CD4-positive, alpha-beta T cell (primary cell): ENCODE measurements at regions not wholly inside any gene's neighbourhood (a gene's known extent, or its start where the extent isn't known, plus 50 kb on each side); places are given as distances from the start of the nearest gene placed in this dataset.

ENCODE experiments used
- ATAC-seq: fragments of 200-7000 bp; cut with Tn5 transposase; one replicate; pipeline ENCODE4 v1.10.0; 2022; ENCODE audit warnings: mild to moderate bottlenecking; ENCODE audit not compliant: poor library complexity
- CTCF ChIA-PET: fragments of 350-600 bp; sonication (Branson Sonifier 250); formaldehyde crosslinking; loops from one replicate; lab custom pipeline; 2021; ENCODE audit warnings: antibody characterized with exemption, inconsistent platforms; lab: Charles Lee
- POLR2A ChIA-PET: fragments of 350-600 bp; sonication (Branson Sonifier 250); formaldehyde crosslinking; loops from one replicate; lab custom pipeline; 2021; ENCODE audit warnings: antibody characterized with exemption, inconsistent platforms; lab: Charles Lee
- DNase-seq, 14 experiments: peaks; one replicate each; pipeline ENCODE4 v3.0.0-alpha.2; 2013 to 2020; ENCODE audit warnings: mixed read lengths in 2 of 14
- H3K27ac ChIP-seq, 2 donors: one replicate each; pipeline versions ENCODE4 v1.5.1 to v1.7.0; 2013; ENCODE audit warnings: low read length in 2 of 2, low read depth in 1 of 2, mild to moderate bottlenecking in 1 of 2
- H3K27me3 ChIP-seq, 2 experiments: 1 replicate in 1 of 2; 2 replicates in 1 of 2; pipeline versions ENCODE4 v1.6.1 to v1.7.0; 2013; ENCODE audit warnings: low read length in 2 of 2, control low read depth in 1 of 2, mild to moderate bottlenecking in 1 of 2, moderate library complexity in 1 of 2; ENCODE audit not compliant: insufficient read depth in 2 of 2, control insufficient read depth in 1 of 2
- H3K36me3 ChIP-seq: one replicate; pipeline ENCODE4 v1.6.1; 2013; ENCODE audit warnings: low read length, control low read depth; ENCODE audit not compliant: insufficient read depth
- H3K4me1 ChIP-seq: one replicate; pipeline ENCODE4 v1.6.1; 2013; ENCODE audit warnings: low read length, control low read depth; ENCODE audit not compliant: insufficient read depth
- H3K4me3 ChIP-seq: one replicate; pipeline ENCODE4 v1.5.1; 2013; ENCODE audit warnings: mild to moderate bottlenecking, low read length, moderate library complexity
- H3K9me3 ChIP-seq, 2 experiments: 1 replicate in 1 of 2; 2 replicates in 1 of 2; pipeline versions ENCODE4 v1.6.1 to v1.7.0; 2013; ENCODE audit warnings: low read length in 2 of 2, mild to moderate bottlenecking in 2 of 2, control low read depth in 1 of 2, moderate library complexity in 1 of 2; ENCODE audit not compliant: control insufficient read depth in 1 of 2, insufficient read depth in 1 of 2
- H3K27ac Mint-ChIP-seq: one replicate; pipeline ENCODE4 v1.8.0; 2020; ENCODE audit warnings: mixed read lengths
- H3K27me3 Mint-ChIP-seq: one replicate; pipeline ENCODE4 v1.8.0; 2021; ENCODE audit warnings: mixed read lengths
- H3K36me3 Mint-ChIP-seq: one replicate; pipeline ENCODE4 v1.8.0; 2021; ENCODE audit warnings: low read depth, mixed read lengths
- H3K4me1 Mint-ChIP-seq: one replicate; pipeline ENCODE4 v1.8.0; 2021; ENCODE audit warnings: low read depth, mixed read lengths
- H3K4me3 Mint-ChIP-seq: one replicate; pipeline ENCODE4 v1.8.0; 2020; ENCODE audit warnings: mild to moderate bottlenecking, mixed read lengths
- H3K9me3 Mint-ChIP-seq: one replicate; pipeline ENCODE4 v1.8.0; 2020; ENCODE audit warnings: mixed read lengths
- intact Hi-C, 2 experiments: fragments of 100-400 bp; cut with DNase I in 1 of 2; cut with micrococcal nuclease in 1 of 2; formaldehyde crosslinking; loops; one replicate each; pipeline versions ENCODE4 v1.15.1 to v1.9.0; 2023 to 2025; cut with DNase I, micrococcal nuclease
- TF ChIP-seq, protein P1 (sequence below): fragments of 200-600 bp; IDR thresholded peaks from one replicate; pipeline ENCODE4 v1.8.0; 2022; ENCODE audit warnings: antibody characterized with exemption, mild to moderate bottlenecking

DNA sequence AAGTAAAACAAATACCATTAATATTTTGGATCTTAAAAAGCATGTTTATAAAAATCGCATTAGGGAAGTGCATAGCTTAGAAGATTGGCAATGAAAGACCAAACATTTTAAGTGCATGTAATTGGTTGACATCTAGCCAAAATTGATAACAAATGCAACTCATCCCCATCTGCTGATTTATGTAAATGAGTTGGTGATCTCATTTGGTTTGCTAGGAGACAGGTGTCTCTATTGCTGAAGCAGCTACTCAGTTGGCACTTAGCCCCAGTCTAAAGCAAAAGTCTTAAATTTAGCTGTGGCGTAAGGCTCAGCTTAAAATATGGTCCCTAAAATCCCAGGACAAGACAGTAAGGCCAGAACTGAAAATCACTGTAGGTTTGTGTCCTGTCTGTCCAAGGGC lies 113.5 kb upstream of the CHL1 start:
- Mint-ChIP-seq H3K9me3 (no peaks in the 10 kb centered on the region), H3K4me1 (no peaks in the 10 kb centered on the region), H3K4me3 (no peak overlapping the region), H3K27me3 (peaks cover 13% of the 10 kb centered on the region), H3K36me3 (no peaks in the 10 kb centered on the region), H3K27ac (no peak overlapping the region)
- no peak for DNase-seq
- Histone ChIP-seq H3K27me3 (peaks cover 0 to 4% of the 10 kb centered on the region in 2 experiments), H3K4me1 (no peaks in the 10 kb centered on the region), H3K27ac (no peak overlapping the region), H3K4me3 (no peak overlapping the region), H3K9me3 (peaks cover 0 to 4% of the 10 kb centered on the region in 2 experiments), H3K36me3 (no peaks in the 10 kb centered on the region)
- intact Hi-C loops = no loop called here
- CTCF ChIA-PET = no interaction called here
- TF ChIP-seq, protein P1, sequence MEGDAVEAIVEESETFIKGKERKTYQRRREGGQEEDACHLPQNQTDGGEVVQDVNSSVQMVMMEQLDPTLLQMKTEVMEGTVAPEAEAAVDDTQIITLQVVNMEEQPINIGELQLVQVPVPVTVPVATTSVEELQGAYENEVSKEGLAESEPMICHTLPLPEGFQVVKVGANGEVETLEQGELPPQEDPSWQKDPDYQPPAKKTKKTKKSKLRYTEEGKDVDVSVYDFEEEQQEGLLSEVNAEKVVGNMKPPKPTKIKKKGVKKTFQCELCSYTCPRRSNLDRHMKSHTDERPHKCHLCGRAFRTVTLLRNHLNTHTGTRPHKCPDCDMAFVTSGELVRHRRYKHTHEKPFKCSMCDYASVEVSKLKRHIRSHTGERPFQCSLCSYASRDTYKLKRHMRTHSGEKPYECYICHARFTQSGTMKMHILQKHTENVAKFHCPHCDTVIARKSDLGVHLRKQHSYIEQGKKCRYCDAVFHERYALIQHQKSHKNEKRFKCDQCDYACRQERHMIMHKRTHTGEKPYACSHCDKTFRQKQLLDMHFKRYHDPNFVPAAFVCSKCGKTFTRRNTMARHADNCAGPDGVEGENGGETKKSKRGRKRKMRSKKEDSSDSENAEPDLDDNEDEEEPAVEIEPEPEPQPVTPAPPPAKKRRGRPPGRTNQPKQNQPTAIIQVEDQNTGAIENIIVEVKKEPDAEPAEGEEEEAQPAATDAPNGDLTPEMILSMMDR = no peak
- ATAC-seq = no peak
- POLR2A ChIA-PET = no interaction called here

DNA sequence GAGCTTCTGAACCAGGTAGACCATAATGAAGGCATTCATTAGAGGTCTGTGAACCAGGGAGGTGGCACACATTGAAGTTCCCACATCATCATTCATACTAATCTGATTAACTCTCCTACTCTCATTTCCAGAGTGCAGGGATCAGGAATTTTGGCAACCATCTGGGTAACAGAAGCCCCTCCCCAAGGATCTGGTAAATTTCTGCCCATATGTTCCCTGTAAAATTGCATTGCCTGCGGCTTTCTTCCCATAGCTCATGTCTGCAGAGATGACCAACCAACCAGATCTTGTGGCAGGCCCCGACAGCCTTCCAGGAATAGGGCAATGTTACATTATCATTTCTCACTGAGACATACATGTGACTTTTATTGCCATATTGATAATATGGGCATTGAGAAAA lies 111.4 kb upstream of the CHL1 start:
- TF ChIP-seq, protein P1 = no peak
- CTCF ChIA-PET = no interaction called here
- no peak overlapping the region for H3K27ac Mint-ChIP-seq
- Histone ChIP-seq H3K27me3 (peaks cover 0 to 4% of the 10 kb centered on the region in 2 experiments), H3K36me3 (no peaks in the 10 kb centered on the region), H3K4me1 (no peaks in the 10 kb centered on the region), H3K27ac (no peak overlapping the region), H3K9me3 (peaks cover 0 to 4% of the 10 kb centered on the region in 2 experiments), H3K4me3 (no peak overlapping the region)
- no peaks in the 10 kb centered on the region for H3K4me1 Mint-ChIP-seq
- POLR2A ChIA-PET = no interaction called here
- intact Hi-C loops = no loop called here
- H3K9me3 Mint-ChIP-seq = no peaks in the 10 kb centered on the region
- no peaks in the 10 kb centered on the region for H3K36me3 Mint-ChIP-seq
- no peak for ATAC-seq
- DNase-seq = no peak
- peaks cover 13% of the 10 kb centered on the region for H3K27me3 Mint-ChIP-seq
- H3K4me3 Mint-ChIP-seq = no peak overlapping the region

DNA sequence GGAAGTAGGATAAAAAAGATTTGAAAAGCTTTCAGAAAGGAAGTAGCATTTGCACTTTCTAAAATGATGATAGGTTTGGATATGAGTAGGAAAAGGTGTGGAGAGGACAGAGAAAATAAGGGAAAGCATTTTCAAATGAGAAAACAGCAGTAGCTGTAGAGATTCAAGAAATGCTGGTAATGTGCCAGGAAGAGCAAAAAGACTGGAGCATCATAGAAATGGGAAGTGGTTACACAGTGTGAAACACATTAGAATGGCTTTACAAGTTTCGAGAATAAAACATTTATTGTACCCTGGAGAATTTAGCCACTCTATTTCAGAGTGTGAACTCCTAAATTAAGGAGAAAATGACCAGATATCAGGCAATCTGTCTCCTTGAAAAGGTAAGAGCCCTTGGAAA lies 108.3 kb upstream of the CHL1 start:
- H3K27me3 ChIP-seq = peaks cover 0 to 1% of the 10 kb centered on the region in 2 experiments
- no peaks in the 10 kb centered on the region for H3K36me3 ChIP-seq
- Mint-ChIP-seq H3K4me1 (no peaks in the 10 kb centered on the region), H3K9me3 (no peaks in the 10 kb centered on the region), H3K27me3 (peaks cover 13% of the 10 kb centered on the region), H3K4me3 (no peak overlapping the region), H3K36me3 (no peaks in the 10 kb centered on the region), H3K27ac (no peak overlapping the region)
- TF ChIP-seq, protein P1 = no peak
- no peak overlapping the region for H3K27ac ChIP-seq
- intact Hi-C loops = no loop called here
- ChIA-PET POLR2A (no interaction called here), CTCF (interaction anchor here (1.0 kb wide), 1 partner anchor 9 kb away, joined by 3 read pairs; no protein-coding TSS in a partner anchor)
- no peak overlapping the region for H3K4me3 ChIP-seq
- ATAC-seq (no peak), DNase-seq (no peak)
- H3K4me1 ChIP-seq = no peaks in the 10 kb centered on the region
- peaks cover 0 to 4% of the 10 kb centered on the region in 2 experiments for H3K9me3 ChIP-seq
